ENCODE measurements at regions not wholly inside any gene's neighbourhood (a gene's known extent, or its start where the extent isn't known, plus 50 kb on each side); places are given as distances from the start of the nearest gene placed in this dataset.
"Not testable (repeated sequence)": the region's sequence is repeated elsewhere in the genome, so short reads cannot be mapped to it uniquely, and the experiment has no call there.

DNA sequence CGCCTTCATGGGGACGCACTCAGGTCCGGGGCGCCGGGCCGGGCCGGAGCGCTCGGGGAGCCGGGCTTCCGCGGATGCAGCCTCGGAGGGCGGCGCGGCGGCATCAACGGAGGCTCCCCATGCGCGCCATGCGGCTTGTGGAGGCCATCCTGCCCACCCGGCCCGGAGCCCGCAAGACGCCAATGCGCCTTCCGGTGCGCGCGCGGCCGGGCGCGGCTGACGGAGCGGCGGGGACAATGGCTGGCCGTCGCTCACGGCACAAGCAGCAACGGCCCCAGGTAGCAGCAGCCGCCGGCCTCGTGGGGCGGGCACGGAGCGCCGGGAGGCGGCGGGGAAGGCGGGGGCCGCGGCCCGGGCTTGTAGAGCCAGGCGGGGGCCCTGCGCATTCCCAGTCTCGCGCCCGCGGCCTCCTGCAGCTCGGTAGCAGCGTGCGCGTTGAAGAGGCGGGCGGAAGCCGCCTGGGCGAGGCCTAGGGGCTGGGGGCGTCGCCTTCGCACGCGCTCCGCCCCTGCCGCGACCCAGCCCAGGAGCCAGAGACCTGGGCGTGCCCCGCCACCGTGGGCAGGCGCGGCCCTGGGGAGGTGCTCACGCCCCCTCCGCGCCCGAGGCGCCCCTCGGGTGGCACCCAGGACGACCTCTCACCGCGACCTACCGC is 168.6 kb upstream of the PRKX start:
- not testable (repeated sequence) for DNase-seq

DNA sequence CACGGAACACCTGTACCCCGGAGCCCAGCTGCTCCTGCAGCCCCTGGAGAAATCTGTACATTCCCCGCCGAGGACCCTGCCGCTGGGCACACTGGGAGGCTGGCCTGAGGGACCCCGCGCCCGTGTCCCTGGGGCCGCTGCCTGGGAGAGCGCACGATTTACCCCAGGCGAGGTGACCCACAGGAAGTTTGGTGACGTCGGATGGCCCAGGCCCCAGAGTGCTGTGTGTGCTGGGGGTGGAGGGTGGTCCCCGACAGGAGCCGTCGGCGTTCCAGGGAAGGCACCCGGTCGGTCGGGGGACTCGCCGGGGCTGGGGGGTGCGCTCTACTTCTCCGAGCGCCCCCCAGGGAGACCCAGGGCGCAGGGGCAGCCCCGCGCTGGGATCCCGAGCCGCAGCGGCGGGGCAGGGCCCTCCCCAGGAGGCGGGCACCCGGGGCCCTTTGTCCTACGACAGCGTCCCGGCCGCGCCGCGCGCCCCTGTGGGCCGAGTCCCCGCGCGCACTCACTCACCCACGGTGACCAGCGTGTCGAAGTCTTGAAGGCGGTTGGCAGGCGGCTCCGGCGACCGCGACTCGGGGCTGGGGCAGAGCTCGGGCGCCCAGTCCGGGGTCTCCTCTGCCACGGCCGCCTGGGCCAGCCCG is 167.9 kb upstream of the PRKX start:
- not testable (repeated sequence) for DNase-seq

DNA sequence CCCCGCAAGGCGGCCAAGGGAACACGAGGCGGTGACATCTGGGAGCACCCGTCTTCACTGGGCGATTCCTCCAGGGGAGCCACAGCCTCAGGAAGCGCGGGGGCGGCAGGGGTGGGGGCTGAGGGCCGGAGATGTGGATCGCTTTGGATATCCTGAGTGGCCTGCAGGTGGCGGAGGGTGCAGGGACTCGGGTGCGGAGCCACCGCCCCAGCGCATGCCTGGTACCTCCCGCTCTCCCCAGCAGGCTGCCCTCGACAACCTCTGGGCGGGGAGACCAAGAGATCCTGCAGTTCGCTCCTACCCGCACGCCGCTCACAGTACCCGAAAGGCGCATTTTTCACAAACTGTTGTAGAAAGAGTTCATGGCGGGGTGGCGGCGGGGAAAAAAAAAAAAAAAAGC is 162.9 kb upstream of the PRKX start:
- not testable (repeated sequence) for DNase-seq

DNA sequence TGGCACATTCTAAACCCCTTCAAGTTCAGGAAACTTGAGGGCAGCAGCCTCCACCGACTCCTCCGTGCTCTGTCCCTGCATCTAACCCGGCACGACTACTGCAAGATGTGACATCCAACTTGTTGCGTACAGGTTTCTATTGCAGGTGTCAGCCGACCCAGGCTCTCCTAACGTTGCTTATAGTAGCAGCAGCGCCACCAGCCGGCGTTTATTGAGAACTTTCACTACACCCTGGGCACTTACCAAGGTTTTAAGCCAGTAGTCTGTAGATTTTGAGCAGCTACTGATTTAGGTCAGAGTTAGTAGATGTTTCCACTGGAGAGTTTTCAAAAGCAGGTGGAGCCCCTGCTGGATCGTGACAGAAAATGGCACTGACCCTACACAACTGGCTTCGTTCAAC is 162.2 kb upstream of the PRKX start:
- DNase-seq = not testable (repeated sequence)

DNA sequence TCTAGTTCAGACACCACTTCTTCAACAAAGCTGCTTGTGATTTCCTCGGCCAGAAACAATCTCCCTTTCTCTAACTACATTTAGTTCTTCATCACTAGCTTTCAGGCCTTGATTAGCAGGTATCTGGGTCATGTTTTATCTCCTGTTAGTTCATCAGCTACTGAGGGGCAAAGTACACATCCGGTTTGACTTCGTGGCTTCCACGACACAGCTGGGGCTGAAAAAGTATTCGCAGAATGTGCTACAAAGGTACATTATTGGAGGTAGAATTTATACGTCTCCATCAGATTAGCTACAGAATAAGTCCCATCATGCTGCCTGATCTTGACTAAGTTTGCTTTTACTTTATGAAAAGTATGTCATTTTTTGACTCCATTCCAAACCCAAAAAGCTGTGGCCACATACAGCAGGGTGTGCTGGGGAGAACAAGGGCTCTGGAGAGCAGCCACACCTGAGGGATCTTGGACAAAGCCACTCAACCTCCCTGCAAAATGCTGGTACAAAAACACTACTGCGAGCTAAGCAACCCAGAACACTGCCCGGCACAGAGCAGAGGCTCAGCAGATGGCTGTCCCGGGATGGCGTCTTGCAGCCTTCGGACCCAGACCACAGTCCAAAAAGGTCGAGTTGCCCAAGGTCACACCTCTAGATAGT is 158.9 kb upstream of the PRKX start:
- DNase-seq = not testable (repeated sequence)

DNA sequence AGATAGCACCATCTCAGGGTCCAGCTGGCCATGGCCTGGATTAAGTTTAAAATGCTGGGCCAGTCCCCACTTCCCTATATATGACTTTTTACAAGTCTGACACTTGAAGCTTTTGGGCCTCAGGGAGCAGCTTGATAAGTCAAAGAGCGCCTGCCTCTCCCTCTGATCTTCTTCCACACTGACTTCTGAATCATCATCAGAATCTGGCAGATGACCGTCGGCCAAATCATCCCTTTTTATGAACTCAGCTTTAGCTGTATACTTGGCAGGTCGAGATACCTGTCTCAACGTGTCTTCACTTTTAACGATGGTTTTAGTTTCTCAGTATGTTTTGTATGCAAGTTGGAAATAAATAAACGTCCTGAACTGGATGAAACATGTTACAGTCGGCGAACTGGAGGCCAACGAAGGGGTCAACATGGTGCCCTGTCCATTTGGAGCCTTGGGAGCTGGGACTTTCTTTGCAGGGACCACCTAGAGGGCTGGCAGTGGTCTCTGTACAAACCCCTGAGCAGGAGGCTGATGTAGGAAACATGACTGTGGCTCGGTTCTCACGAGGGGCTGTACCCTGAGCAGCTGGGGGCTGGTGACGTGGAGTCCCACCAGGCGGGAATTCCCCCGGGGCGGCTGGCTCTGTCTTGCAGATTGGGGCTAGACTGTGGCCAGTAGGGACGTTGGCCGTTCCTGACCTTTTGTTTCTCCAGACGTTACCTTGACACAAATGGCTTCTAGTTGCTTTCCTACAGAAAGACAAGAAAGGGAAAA is 153.8 kb upstream of the PRKX start:
- DNase-seq = not testable (repeated sequence)

DNA sequence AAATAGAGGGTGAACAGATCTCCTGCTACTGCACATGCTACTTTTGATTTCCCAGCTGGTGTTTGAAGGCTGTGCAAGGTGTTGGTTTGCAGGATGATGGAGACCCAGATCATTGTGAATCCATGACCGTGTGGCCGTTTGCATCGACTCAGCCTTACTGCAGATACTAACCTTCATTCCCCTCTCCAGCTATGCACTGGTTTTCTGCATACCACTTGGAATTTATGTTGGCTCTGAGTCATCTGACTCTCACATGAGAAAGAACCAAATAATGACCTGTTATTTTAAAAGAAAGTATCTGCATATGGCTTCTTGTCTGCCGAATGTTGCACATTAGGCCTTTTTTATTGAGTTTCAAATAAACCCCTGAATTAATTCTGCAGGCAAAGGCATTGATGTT is 144.9 kb upstream of the PRKX start:
- not testable (repeated sequence) for DNase-seq

DNA sequence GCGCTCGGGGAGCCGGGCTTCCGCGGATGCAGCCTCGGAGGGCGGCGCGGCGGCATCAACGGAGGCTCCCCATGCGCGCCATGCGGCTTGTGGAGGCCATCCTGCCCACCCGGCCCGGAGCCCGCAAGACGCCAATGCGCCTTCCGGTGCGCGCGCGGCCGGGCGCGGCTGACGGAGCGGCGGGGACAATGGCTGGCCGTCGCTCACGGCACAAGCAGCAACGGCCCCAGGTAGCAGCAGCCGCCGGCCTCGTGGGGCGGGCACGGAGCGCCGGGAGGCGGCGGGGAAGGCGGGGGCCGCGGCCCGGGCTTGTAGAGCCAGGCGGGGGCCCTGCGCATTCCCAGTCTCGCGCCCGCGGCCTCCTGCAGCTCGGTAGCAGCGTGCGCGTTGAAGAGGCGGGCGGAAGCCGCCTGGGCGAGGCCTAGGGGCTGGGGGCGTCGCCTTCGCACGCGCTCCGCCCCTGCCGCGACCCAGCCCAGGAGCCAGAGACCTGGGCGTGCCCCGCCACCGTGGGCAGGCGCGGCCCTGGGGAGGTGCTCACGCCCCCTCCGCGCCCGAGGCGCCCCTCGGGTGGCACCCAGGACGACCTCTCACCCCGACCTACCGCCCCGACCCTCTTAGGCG is 130.2 kb upstream of the PRKX start:
- DNase-seq = not testable (repeated sequence)

DNA sequence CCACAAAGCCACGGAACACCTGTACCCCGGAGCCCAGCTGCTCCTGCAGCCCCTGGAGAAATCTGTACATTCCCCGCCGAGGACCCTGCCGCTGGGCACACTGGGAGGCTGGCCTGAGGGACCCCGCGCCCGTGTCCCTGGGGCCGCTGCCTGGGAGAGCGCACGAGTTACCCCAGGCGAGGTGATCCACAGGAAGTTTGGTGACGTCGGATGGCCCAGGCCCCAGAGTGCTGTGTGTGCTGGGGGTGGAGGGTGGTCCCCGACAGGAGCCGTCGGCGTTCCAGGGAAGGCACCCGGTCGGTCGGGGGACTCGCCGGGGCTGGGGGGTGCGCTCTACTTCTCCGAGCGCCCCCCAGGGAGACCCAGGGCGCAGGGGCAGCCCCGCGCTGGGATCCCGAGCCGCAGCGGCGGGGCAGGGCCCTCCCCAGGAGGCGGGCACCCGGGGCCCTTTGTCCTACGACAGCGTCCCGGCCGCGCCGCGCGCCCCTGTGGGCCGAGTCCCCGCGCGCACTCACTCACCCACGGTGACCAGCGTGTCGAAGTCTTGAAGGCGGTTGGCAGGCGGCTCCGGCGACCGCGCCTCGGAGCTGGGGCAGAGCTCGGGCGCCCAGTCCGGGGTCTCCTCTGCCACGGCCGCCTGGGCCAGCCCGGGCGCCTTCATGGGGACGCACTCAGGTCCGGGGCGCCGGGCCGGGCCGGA is 129.5 kb upstream of the PRKX start:
- DNase-seq = not testable (repeated sequence)

DNA sequence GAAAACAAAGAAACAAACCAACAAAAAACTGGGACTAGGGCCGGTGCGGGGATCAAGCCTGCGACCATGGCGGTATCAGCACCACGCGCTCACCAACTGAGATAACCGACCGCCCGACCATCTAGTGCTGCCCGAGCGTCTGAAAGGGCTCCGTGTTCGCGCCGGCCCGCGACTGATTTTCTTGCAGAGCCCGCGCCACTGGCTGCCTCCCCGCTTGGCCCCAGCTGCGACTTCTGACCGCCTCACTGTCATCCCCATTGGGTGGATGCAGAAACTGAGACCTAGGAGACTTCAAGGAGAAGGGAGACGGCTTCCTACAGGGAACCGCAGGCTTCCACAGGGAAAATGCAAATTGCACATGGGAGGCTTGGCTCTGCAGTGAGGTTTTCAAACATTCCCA is 125.3 kb upstream of the PRKX start:
- not testable (repeated sequence) for DNase-seq

DNA sequence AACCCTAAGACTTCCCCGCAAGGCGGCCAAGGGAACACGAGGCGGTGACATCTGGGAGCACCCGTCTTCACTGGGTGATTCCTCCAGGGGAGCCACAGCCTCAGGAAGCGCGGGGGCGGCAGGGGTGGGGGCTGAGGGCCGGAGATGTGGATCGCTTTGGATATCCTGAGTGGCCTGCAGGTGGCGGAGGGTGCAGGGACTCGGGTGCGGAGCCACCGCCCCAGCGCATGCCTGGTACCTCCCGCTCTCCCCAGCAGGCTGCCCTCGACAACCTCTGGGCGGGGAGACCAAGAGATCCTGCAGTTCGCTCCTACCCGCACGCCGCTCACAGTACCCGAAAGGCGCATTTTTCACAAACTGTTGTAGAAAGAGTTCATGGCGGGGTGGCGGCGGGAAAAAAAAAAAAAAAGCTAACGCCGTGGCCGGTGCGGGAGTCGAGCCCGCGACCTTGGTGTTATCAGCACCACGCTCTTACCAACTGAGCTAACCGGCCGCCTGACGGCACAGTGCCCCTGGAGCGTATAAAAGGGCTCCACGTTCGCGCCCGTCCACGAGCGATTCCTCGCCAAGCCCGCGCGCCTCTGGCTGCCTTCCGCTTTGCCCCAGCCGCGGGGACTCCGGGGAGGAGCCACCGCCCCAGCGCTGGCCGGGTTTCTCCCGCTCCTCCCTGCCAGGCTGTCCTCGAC is 124.7 kb upstream of the PRKX start:
- not testable (repeated sequence) for DNase-seq

DNA sequence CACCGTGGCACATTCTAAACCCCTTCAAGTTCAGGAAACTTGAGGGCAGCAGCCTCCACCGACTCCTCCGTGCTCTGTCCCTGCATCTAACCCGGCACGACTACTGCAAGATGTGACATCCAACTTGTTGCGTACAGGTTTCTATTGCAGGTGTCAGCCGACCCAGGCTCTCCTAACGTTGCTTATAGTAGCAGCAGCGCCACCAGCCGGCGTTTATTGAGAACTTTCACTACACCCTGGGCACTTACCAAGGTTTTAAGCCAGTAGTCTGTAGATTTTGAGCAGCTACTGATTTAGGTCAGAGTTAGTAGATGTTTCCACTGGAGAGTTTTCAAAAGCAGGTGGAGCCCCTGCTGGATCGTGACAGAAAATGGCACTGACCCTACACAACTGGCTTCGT is 123.8 kb upstream of the PRKX start:
- not testable (repeated sequence) for DNase-seq

DNA sequence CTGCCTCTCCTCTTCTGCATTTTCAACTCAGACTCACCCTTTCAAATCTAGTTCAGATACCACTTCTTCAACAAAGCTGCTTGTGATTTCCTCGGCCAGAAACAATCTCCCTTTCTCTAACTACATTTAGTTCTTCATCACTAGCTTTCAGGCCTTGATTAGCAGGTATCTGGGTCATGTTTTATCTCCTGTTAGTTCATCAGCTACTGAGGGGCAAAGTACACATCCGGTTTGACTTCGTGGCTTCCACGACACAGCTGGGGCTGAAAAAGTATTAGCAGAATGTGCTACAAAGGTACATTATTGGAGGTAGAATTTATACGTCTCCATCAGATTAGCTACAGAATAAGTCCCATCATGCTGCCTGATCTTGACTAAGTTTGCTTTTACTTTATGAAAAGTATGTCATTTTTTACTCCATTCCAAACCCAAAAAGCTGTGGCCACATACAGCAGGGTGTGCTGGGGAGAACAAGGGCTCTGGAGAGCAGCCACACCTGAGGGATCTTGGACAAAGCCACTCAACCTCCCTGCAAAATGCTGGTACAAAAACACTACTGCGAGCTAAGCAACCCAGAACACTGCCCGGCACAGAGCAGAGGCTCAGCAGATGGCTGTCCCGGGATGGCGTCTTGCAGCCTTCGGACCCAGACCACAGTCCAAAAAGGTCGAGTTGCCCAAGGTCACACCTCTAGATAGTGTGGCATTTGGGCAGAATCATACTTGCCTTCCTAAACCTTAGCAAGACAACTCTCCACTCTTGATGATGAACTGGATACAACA is 120.5 kb upstream of the PRKX start:
- DNase-seq = not testable (repeated sequence)

DNA sequence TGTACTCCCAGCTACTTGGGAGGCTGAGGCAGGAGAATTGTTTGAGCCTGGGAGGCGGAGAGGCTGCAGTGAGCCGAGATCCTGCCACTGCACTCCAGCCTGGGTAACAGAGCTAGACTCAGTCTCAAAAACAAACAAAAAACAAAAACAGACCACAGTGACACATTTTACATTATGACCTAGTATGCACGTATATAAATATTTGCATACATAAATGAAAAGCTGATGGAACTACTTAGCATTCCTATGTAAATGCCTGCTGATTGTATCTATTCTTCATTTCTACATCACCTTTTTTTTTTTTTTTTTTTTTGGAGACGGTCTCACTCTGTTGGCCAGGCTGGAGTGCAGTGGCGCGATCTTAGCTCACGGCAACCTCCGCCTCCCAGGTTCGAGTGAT is 116.6 kb upstream of the PRKX start:
- not testable (repeated sequence) for DNase-seq

DNA sequence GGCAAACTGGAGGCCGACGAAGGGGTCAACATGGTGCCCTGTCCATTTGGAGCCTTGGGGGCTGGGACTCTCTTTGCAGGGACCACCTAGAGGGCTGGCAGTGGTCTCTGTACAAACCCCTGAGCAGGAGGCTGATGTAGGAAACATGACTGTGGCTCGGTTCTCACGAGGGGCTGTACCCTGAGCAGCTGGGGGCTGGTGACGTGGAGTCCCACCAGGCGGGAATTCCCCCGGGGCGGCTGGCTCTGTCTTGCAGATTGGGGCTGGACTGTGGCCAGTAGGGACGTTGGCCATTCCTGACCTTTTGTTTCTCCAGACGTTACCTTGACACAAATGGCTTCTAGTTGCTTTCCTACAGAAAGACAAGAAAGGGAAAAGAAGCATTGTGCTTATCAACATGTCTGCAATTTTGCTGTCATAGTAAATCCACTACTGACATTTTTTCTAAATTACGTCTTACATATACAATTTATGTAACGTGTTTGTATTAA is 115.6 kb upstream of the PRKX start:
- not testable (repeated sequence) for DNase-seq

DNA sequence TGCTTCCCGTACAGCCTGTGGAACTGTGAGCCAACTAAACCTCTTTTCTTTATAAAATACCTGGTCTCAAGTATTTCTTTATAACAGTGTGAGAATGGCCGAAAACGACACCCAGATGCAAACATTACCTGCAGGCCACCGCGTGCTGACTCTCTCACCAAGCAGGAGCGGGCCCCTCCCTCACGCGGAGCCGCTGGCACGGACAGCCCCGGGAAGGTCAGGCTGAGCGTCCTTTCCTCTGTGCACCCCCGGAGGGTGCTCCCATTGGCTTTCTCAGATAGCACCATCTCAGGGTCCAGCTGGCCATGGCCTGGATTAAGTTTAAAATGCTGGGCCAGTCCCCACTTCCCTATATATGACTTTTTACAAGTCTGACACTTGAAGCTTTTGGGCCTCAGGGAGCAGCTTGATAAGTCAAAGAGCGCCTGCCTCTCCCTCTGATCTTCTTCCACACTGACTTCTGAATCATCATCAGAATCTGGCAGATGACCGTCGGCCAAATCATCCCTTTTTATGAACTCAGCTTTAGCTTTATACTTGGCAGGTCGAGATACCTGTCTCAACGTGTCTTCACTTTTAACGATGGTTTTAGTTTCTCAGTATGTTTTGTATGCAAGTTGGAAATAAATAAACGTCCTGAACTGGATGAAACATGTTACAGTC is 115.1 kb upstream of the PRKX start:
- not testable (repeated sequence) for DNase-seq

DNA sequence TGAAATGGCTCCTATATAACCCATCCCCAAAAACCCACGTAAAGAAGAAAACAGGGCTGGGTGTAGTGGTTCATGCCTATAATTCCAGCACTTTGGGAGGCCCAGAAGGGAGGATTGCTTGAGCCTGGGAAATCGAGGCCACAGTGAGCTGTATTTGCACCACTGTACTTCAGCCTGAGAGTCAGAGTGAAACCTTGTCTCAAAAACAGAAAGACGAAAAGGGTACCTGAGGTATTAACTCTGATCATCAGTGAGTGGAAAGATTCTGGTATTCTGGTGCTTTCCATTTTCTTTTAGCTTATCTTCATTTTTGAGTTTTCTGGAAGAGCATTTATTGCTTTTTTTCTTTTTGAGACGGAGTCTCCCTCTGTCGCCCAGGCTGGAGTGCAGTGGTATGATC is 110.6 kb upstream of the PRKX start:
- not testable (repeated sequence) for DNase-seq

DNA sequence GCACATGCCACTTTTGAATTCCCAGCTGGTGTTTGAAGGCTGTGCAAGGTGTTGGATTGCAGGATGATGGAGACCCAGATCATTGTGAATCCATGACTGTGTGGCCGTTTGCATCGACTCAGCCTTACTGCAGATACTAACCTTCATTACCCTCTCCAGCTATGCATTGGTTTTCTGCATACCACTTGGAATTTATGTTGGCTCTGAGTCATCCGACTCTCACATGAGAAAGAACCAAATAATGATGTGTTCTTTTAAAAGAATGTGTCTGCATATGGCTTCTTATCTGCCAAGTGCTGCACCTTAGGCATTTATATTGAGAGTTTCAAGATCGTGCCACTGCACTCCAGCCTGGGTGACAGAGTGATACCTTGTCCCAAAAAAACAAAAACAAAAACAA is 106.7 kb upstream of the PRKX start:
- no peak for DNase-seq

DNA sequence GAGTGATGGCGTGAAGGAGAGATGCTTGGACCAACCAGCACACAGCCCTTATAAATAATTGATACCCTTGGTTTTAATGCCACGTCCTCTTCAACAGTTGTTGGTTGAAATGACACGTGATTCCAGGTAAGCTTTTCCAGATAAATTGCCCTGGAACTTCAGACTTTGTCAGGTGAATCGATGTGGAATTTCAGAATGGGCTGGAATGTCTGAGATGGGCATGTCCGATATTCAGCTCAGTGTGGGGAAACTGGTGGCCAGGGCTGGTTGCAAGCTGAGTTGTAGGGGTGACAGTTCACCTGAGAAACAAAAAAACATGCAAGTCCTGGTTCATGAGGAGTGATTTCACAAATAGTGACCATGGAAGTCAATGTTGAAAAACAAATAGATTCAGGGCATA is 104.0 kb upstream of the PRKX start:
- DNase-seq = not testable (repeated sequence)
